BLaER1 treated with 17β-estradiol and CSF1 and Interleukin-3, amounts not matched to agents 10 nM and 100 nM (cell line): ENCODE measurements at regions not wholly inside any gene's neighbourhood (a gene's known extent, or its start where the extent isn't known, plus 50 kb on each side); places are given as distances from the start of the nearest gene placed in this dataset.
"Not testable (repeated sequence)": the region's sequence is repeated elsewhere in the genome, so short reads cannot be mapped to it uniquely, and the experiment has no call there.

ENCODE experiments used
- H3K27ac ChIP-seq, 11 experiments: shearing (Covaris generic); formaldehyde crosslinking; 2 replicates each; pipeline ENCODE4 v1.8.1; 2022
- H3K27me3 ChIP-seq, 11 experiments: shearing (Covaris generic); formaldehyde crosslinking; 2 replicates each; pipeline ENCODE4 v1.8.1; 2022
- H3K36me3 ChIP-seq, 11 experiments: shearing (Covaris generic); formaldehyde crosslinking; 2 replicates each; pipeline ENCODE4 v1.8.1; 2022
- H3K4me1 ChIP-seq, 10 experiments: shearing (Covaris generic); formaldehyde crosslinking; 2 replicates each; pipeline ENCODE4 v1.8.1; 2022
- H3K4me2 ChIP-seq, 11 experiments: shearing (Covaris generic); formaldehyde crosslinking; 2 replicates each; pipeline ENCODE4 v1.8.1; 2022
- H3K4me3 ChIP-seq, 10 experiments: shearing (Covaris generic); formaldehyde crosslinking; 2 replicates each; pipeline ENCODE4 v1.8.1; 2022
- H3K9ac ChIP-seq, 11 experiments: shearing (Covaris generic); formaldehyde crosslinking; 2 replicates each; pipeline ENCODE4 v1.8.1; 2022
- H3K9me3 ChIP-seq, 11 experiments: shearing (Covaris generic); formaldehyde crosslinking; replicated peaks in 1 of 11; 2 replicates each; pipeline ENCODE4 v1.8.1; 2022
- H4K20me1 ChIP-seq, 11 experiments: shearing (Covaris generic); formaldehyde crosslinking; 2 replicates each; pipeline ENCODE4 v1.8.1; 2022
- Cebpa-rat ChIP-seq, 11 experiments: shearing (Covaris generic); IDR thresholded peaks; 2 replicates each; pipeline ENCODE4 v1.8.1; 2022

DNA sequence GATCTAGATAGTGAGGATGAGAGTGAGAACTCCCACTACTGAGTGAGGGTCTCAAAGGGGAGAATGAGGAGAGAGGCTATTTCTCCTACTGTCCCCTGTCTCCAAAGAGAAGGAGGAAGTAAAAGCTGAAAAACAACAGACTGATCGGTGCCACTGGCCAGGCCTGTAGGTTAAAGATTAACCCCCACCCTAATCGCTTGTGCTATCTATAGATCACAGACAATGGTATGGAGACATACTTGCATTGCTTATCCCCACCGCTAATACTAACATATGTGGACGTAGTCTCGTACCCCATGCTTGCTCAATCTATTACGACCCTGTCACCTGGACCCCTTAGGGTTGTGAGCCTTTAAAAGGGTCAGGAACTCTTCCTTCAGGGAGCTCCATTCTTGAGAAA is 777.9 kb upstream of the TMEM132C start:
- H3K36me3 ChIP-seq, result no peaks in the 10 kb centered on the region
- no peak overlapping the region for H3K27ac ChIP-seq
- H3K4me1 ChIP-seq, result no peaks in the 10 kb centered on the region
- H3K9ac ChIP-seq, result no peak overlapping the region
- H3K4me3 ChIP-seq, result no peak overlapping the region
- H3K27me3 ChIP-seq, result no peaks in the 10 kb centered on the region
- no peak overlapping the region for H3K4me2 ChIP-seq
- H4K20me1 ChIP-seq, result no peaks in the 10 kb centered on the region
- TF ChIP-seq Cebpa-rat (IDR thresholded peaks at IDR 0.05), result no peak
- H3K9me3 ChIP-seq, result no peaks in the 10 kb centered on the region

DNA sequence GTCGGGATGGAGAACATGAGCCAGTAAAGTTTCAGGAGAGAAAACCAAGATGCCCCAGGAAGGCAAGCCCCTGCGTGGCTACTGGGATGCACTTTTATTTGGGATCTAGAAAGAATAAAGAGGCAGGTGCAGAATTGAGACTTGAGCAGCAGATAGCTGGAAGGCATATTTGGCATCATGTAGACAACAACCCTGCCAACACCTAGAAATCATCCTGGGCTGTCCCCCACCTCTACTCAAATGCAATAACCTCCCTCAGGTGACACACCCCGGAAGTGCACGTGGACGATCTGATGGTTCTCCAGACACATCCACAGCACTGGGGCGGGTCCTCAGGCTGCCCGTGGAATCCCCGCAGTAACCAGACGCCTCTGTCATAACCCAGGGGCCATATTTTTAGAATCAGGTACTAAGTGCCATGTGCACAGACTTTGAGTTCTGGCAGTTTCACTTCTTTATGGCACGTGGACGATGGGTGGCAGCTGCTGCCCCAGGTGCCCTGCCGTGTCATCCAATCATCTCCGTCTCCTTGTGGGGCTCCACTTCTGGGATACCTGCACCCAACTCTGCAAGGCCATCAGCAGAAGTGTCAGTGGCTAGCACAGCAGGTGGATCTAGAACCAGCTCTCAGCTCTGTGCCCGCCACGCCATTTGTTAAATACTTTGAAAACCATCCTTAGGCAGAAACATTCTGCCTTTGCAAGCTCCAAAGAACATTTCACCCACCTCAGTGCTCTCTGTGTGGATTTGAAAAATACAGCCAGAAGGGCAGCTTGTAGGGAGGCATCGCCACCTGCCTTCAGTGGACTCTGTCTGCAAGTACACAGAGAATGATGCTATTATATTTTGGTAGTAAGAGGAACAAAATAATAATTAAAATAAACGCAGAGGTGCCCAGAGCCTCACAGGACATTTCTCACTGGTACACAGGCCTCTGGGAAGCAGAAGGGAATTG is 771.7 kb upstream of the TMEM132C start:
- Histone ChIP-seq H3K27me3 (no peaks in the 10 kb centered on the region), H3K4me2 (no peak overlapping the region), H3K4me3 (no peak overlapping the region), H3K9ac (no peak overlapping the region), H3K4me1 (no peaks in the 10 kb centered on the region), H3K27ac (no peak overlapping the region), H3K36me3 (no peaks in the 10 kb centered on the region), H3K9me3 (no peaks in the 10 kb centered on the region), H4K20me1 (no peaks in the 10 kb centered on the region)
- TF ChIP-seq Cebpa-rat (IDR thresholded peaks at IDR 0.05), result no peak

DNA sequence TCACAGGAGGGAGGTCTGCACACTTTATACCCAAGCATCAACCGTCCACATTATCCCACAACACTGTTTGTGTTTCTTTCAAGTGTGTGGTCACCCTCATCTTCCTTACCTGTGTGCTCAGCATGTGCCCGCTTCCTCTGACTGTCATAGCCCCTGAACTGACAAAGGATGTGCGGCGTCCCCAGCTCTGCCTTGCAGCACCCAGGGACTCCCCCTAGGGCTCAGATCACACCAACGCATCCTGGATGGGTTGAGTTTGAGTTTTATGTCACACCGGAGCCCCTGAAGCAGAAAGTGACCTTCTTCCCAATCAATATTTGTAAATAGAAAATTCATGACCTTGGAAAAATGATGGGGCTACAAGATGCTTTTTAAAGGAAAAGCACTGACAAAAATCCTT is 770.7 kb upstream of the TMEM132C start:
- Histone ChIP-seq H3K4me2 (no peak overlapping the region), H3K27me3 (no peaks in the 10 kb centered on the region), H3K4me1 (peaks cover 0 to 3% (median 0%) of the 10 kb centered on the region in 10 experiments; a peak in 1 of 20 replicates), H3K9ac (no peak overlapping the region), H3K27ac (no peak overlapping the region), H3K9me3 (no peaks in the 10 kb centered on the region), H4K20me1 (no peaks in the 10 kb centered on the region), H3K36me3 (no peaks in the 10 kb centered on the region), H3K4me3 (no peak overlapping the region)
- TF ChIP-seq Cebpa-rat (IDR thresholded peaks at IDR 0.05), result no peak

DNA sequence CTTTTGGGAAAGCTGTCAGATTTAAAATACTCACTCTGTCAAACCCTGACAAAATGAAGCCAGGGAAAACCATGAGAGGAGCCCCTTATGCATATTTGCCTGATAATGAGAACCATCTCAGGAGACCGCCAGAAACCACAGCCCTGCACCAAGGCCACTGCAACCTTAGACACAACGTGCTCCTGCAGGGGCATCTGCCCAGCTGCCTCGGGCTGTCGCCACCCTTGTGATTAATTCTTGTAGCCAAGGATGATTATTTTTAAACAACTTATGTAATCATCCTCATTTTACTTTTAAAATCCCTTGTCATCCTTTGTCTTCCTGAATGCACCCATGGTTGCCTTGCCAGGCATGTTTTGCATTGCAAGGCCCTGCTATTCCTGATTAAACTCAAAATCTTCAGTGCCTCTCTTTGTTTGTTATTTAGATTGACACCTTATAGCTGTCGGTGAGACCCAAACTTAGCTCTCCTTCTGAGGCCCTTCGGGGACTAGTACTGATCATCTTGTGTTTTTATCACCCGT is 766.4 kb upstream of the TMEM132C start:
- Histone ChIP-seq H3K27me3 (no peaks in the 10 kb centered on the region), H3K9me3 (no peaks in the 10 kb centered on the region), H3K9ac (no peak overlapping the region), H3K27ac (no peak overlapping the region), H3K4me2 (no peak overlapping the region), H3K36me3 (no peaks in the 10 kb centered on the region), H3K4me3 (no peak overlapping the region), H4K20me1 (no peaks in the 10 kb centered on the region), H3K4me1 (peaks cover 0 to 11% (median 0%) of the 10 kb centered on the region in 10 experiments; a peak in 3 of 20 replicates)
- TF ChIP-seq Cebpa-rat (IDR thresholded peaks at IDR 0.05), result no peak

DNA sequence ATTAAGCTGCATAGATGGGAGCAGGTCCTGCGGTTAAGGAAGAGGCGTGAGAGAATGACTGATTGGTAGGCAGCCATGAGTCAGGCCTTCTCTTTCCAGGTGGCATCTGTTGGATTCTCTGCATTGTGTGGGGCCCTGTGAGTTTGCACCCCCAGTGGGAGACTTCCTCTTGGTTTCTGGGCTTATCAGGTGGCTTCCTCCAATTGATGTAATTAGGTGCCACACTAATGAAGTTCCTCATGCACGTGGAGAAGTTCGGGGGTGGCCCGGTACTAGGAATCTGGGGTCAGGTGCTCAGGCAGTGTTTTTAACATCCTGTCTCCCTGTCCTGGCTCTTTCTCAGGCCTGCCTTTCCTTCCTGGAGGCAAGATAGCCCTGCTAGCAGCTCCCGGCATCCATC is 765.1 kb upstream of the TMEM132C start:
- no peaks in the 10 kb centered on the region for H3K27me3 ChIP-seq
- H4K20me1 ChIP-seq, result no peaks in the 10 kb centered on the region
- H3K9ac ChIP-seq, result no peak overlapping the region
- H3K36me3 ChIP-seq, result no peaks in the 10 kb centered on the region
- no peak overlapping the region for H3K4me2 ChIP-seq
- TF ChIP-seq Cebpa-rat (IDR thresholded peaks at IDR 0.05), result no peak
- H3K4me3 ChIP-seq, result no peak overlapping the region
- H3K27ac ChIP-seq, result no peak overlapping the region
- peaks cover 0 to 11% (median 0%) of the 10 kb centered on the region in 10 experiments; a peak in 3 of 20 replicates for H3K4me1 ChIP-seq
- no peaks in the 10 kb centered on the region for H3K9me3 ChIP-seq

DNA sequence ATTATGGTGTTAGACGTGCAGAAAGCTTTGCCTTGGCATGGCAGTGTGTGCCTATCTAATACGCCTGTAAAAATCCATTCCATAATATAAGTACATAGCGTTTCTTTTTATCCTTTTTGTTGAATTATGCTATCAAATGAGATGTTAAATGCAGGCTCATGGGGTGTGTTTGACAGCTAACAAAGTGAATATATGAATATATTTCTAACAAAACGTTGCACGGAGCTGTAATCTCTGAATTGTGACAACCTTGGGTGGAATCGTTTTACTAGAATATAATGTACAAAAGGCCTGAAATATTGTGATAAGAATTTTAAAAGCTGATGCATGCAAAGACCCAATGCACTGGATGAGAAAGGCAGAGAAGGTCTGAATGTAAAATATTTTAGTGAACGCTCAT is 763.7 kb upstream of the TMEM132C start:
- Histone ChIP-seq H3K9ac (no peak overlapping the region), H3K4me1 (peaks cover 0 to 11% (median 0%) of the 10 kb centered on the region in 10 experiments; a peak in 3 of 20 replicates), H3K4me2 (peak overlapping the region in 2 of 11 experiments; percentile 3 to 49; a peak in 2 of 22 replicates), H3K27ac (no peak overlapping the region), H3K9me3 (no peaks in the 10 kb centered on the region), H4K20me1 (no peaks in the 10 kb centered on the region), H3K27me3 (no peaks in the 10 kb centered on the region), H3K36me3 (no peaks in the 10 kb centered on the region), H3K4me3 (no peak overlapping the region)
- no peak for TF ChIP-seq Cebpa-rat (IDR thresholded peaks at IDR 0.05)

DNA sequence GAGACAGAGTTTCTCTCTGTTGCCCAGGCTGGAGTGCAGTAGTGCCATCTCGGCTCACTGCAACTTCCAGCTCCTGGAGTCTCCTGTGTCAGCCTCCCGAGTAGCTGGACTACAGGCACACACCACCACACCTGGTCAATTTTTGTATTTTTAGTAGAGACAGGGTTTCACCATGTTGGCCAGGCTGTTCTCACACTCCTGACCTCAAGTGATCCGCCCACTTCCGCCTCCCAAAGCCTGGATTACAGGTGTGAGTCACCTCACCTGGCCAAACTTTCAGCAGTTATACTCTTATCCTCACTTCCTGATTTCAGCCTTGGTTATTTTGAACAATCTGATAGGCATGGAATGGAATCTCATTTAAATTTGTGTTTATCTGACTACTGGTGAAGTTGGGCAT is 763.0 kb upstream of the TMEM132C start:
- not testable (repeated sequence) for H3K27ac ChIP-seq, H3K27me3 ChIP-seq, H4K20me1 ChIP-seq, H3K9ac ChIP-seq, H3K36me3 ChIP-seq, H3K4me3 ChIP-seq, H3K9me3 ChIP-seq
- Histone ChIP-seq H3K4me2 (0 out of 22 replicates have a peak overlapping the region, but pooled peaks of 2 of the 11 experiments have one; percentile 3 to 49), H3K4me1 (peaks cover 0 to 11% (median 0%) of the 10 kb centered on the region in 10 experiments; a peak in 3 of 20 replicates)

DNA sequence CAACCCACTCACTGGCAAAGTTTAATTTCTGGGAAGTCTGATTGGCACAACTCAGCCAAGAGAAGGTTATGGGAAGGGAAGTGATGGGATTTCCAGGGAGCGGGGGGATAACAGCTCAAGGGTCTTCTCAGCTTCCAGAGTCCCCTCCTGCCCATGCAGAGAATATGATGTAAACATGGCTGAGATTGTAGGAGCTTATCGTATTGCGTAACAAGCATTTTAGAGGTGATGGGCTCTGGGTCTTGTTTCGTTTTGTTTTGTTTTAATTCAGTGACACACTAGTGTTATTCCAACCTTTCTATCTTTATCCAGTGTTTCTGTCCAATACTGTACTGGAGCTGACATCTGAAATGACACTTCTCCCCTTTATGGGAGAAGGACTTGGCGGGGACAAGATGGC is 762.1 kb upstream of the TMEM132C start:
- H3K27ac ChIP-seq, result no peak overlapping the region

DNA sequence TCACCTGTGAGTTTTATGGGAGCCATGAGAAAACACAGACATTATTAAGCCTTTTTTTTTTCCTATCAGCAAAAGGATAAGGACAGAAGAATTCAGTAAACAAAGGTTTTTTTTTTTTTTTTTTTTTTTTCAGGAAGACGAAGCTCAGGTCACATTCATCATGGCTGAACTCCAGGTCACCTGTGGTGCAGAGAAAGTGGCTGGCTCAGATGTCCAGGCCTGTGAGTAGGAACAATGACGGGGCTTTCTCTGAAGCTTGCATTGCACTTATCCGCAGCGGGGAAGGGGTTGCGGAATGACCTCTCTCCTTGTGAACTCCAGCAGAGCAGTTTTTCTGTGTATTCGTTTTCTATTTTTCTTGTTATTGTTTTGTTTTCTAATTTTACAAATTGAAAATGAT is 759.6 kb upstream of the TMEM132C start:
- no peak overlapping the region for H3K4me3 ChIP-seq
- H3K27me3 ChIP-seq, result no peaks in the 10 kb centered on the region
- no peaks in the 10 kb centered on the region for H4K20me1 ChIP-seq
- H3K36me3 ChIP-seq, result no peaks in the 10 kb centered on the region
- H3K27ac ChIP-seq, result no peak overlapping the region
- H3K4me2 ChIP-seq, result no peak overlapping the region
- no peak for TF ChIP-seq Cebpa-rat (IDR thresholded peaks at IDR 0.05)
- H3K4me1 ChIP-seq, result peaks cover 0 to 16% (median 0%) of the 10 kb centered on the region in 10 experiments; a peak in 2 of 20 replicates
- H3K9me3 ChIP-seq, result no peaks in the 10 kb centered on the region
- H3K9ac ChIP-seq, result no peak overlapping the region

More for the DNA sequence above, 762.1 kb upstream of the TMEM132C start:
- H3K27me3 ChIP-seq, result no peaks in the 10 kb centered on the region
- no peak overlapping the region for H3K4me2 ChIP-seq
- H3K9me3 ChIP-seq, result no peaks in the 10 kb centered on the region
- TF ChIP-seq Cebpa-rat (IDR thresholded peaks at IDR 0.05), result peak in 8 of 11 experiments; percentile 11 to 82 (median 46); a peak in 9 of 22 replicates
- no peaks in the 10 kb centered on the region for H3K36me3 ChIP-seq
- no peaks in the 10 kb centered on the region for H4K20me1 ChIP-seq
- peaks cover 0 to 16% (median 0%) of the 10 kb centered on the region in 10 experiments; a peak in 3 of 20 replicates for H3K4me1 ChIP-seq
- no peak overlapping the region for H3K4me3 ChIP-seq
- no peak overlapping the region for H3K9ac ChIP-seq
